ENCODE measurements at regions not wholly inside any gene's neighbourhood (a gene's known extent, or its start where the extent isn't known, plus 50 kb on each side); places are given as distances from the start of the nearest gene placed in this dataset.

DNA sequence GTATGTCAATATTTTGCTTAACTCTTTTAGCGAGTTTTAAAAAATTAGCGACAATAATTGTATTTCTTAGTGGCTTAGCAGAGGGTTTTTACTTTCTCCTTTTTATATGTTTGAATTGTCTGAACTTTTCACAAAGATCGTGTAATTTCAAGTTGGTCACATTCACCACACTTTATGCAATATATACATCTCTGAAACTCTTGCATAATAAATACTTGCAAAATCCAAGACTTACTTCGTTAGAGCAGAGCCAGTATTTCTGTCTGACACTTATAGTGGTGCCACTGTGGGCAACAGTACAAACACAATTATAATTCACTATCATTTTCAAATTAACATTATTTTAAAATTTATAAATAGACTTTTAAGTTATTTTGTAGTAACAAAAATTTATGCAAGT is 62.0 kb downstream of the SUCNR1 start:
- DNase-seq, result no peak

DNA sequence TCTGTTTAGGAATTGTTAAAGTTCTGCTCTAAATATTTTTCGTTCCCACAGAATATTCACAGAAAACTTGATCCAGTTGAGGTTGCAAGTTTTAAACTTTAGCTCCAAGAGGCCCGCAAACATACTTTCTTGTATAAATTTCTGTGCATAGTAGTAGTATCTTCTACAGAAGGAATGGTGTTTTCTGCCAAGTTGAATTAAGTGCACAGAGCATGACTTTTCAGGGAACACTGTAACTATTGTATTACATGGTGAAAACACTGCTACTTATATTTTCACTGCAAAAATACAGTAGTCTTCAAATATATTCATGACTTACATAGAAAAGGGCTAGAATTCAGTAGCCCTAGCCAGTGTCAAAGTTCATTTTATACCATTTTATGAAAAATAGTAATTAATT is 67.0 kb downstream of the SUCNR1 start:
- no peak for DNase-seq

DNA sequence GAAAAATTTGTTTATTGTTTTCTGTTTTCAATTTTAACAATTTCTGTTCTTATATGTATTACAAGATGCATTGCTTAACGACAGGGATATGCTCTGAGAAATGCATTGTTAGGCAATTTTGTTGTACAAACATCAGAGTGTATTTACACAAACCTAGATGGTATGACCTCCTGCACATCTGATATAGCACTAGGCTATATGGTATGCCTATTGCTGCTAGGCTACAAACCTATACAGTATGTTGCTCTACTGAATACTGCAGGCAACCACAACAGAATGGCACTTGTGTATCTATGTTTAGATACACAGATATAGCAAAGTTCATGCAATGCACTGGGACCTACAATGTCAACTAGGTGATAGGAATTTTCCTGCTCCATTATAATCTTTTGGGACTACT is 70.1 kb downstream of the SUCNR1 start:
- DNase-seq, result no peak

- no peak for DNase-seq
These were observed 70.9 kb downstream of the SUCNR1 start for GRCh38 chr3:151944356-151944755.

DNA sequence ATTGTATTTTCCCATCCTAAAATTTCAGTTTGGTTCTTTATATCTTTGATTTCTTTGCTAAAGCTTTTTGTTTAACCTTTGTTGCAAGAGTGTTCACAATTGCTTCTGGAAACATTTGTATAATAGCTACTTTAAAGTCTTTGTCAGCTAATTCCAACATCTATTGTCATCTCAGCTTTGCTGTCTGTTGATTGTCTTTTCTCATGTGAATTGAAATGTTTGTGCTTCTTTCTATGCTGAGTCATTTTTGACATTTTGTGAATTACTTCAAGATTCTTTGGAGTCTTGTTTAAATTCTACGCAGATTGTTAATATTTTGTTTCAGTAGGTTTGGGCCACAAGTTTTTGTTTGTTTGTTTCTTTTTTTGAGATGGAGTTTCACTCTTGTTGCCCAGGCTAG is 73.2 kb downstream of the SUCNR1 start:
- DNase-seq, result no peak

- DNase-seq, result no peak
These were observed 76.3 kb downstream of the SUCNR1 start for GRCh38 chr3:151949706-151950105.

DNA sequence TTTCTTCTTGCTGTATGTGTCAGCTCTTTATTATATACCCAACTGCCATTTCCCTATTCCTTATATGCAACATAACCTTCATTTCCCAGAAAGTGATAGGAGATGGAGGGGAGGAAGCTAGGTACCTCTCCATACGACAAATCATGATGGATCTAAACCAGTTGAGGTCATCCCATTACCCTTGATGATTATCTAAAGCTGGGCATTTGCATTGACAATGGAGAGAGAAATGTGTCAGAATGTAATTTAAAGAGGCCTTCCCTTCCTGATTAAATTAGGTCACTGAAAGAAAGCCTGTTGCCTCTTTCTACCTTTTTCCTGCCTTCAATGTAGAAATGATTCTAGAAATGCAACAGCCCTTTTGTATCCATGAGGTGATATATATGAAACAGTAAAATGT is 81.9 kb downstream of the SUCNR1 start:
- no peak for DNase-seq

DNA sequence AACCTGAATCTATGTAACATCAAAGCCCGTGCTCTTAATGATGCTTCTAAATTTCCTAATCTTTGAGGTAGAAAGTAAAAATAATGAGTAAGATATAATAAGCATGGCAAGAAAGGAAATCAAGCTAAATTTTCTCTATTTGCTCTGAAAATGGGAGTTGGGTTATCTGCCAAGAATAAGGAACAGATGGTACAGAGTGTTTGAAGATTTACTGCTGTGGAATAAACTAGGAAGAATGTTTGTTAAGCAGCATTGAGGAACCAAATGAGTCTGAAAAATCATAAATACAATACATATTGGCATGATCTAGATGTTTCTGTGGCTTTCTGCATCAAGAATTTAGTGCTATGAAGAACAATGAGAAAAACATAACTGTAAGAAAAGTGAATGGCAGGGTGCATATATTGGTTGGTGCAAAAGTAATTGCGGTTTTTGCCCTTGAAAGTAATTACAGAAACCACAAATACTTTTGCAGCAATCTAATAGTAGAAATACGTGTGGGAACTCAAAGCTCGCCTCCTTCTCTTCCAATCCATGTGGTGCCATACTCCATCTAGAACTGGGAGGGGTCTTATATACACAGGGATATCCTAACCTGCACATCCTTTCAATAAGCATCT is 87.6 kb downstream of the SUCNR1 start:
- DNase-seq, result no peak

DNA sequence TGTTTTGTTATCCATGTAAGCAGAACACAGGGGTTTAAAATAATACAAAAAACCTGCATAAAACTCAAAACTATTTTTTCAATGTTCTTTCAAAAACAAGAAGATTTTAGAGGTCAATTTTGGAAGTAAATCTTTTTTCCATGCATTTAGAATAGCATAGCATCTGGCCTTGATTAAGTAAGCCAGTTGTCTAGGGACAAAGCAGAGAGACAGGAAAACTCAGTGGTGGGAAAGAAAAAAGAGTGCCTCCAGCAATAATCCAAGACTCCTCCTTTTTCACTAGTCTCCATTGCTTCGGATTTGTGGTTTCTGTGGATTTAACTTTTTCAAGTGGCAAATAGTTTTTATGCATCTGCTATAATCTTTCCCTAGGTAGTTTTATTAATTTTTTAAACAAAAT is 88.9 kb downstream of the SUCNR1 start:
- DNase-seq, result no peak

- no peak for DNase-seq
These were observed 89.5 kb downstream of the SUCNR1 start for GRCh38 chr3:151962912-151963311.

- no peak for DNase-seq
These were observed 91.3 kb downstream of the SUCNR1 start for GRCh38 chr3:151964743-151965142.

DNA sequence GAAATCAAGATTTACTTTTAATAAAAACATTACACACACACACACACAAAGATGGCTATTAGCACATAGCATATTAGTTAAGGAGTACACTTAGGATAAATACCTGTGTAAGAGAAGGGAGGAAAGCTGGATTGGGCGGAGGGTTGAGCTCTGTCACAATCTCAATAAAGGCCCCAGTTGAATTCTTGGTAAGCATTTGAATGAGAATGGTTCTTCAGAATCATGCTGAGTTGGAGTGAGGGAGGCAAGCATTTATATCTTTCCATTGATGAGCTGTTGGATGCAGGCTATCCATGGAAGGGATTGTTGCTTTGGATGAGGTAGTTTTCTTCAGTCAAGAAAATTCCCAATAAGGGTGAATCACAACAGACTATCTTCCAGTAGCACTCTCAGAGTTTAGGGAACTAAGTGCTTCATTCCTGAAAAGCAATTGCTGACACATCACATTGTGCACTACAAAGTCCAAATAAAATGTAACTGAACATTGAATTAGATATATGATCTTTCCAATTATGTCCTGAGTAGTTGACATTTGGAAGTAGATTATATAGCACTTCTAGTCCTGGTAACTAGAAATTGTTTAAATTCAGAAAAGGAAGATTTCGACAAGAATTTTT is 95.7 kb downstream of the SUCNR1 start:
- no peak for DNase-seq

GRCh38 chr3:151971814-151972579 is 98.6 kb downstream of the SUCNR1 start:
- DNase-seq, result peak; percentile 10

GRCh38 chr3:151974067-151974466 is 100.6 kb downstream of the SUCNR1 start:
- DNase-seq, result no peak

DNA sequence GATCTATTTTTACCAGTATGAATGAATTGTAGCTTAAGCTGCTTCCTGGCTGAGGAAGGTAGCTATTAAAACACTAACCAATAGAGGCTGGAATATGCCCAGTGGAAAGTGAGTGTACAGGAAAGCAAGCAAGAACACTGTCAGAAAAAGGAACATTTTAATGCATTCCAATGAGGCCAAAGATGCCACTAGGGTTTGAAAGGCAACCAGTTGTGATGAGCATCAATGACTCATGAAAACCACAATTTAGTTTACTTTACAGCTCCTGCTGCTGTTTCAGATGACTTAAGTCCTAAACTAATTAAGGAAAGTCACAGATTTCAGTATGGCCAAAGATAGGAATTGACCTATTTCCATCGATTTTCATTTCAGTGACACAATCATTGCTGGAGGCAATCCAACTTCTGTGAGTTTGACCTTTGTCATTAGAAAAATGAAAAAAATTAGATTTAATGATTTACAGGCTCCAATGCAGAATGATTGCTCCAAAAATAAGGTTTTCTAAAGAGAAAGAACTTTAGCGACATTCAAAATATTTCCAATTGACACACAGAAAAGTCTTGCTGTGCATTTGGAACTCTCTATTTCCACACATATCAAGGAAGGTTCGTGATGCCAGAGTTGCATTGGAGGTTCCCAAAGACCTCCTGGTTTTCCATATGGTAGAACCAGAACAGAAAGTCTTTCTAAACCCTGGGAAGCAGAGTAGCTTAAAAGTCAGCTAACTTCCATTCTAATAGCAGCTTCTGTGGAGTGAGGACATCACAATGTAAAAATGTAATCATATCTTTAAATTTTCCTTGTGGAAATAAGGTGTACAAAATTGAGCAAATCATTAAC is 103.0 kb downstream of the SUCNR1 start:
- no peak for DNase-seq

DNA sequence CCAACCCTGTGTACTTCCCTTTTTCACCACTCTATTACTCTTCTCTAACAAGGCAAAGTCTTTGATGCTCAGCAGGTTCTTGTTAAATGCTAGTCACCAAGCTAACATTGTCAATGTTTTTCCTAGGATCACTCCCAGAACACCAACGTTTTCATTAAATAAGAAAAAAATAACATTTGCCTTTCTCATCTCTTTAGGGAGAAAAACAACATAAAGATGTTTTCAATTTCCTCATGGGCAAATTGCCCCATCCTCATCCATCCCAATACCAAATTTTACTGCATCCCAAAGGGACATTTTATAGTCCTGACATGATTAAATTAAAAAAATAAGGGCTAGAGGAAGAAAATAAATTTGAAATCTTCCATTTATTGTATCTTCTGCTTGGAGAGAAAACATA is 106.5 kb downstream of the SUCNR1 start:
- no peak for DNase-seq

DNA sequence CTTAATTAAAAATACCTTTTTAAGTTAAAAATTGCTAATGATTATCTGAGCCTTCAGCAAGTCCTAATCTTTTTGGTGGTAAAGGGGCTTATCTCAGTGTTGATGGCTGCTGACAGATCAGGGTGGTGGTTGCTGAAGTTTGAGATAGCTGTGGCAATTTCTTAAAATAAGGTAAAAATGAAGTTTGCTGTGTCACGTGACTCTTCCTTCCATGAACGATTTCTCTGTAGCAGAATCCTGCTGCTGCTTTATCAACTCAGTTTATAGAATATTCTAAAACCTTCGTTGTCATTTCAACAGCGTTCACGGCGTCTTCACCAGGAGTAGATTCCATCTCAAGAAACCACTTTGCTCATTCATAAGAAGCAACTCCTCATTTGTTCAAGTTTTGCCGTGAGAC is 110.1 kb downstream of the SUCNR1 start:
- no peak for DNase-seq

GRCh38 chr3:151985787-151986430 is 112.5 kb downstream of the SUCNR1 start:
- no peak for DNase-seq

DNA sequence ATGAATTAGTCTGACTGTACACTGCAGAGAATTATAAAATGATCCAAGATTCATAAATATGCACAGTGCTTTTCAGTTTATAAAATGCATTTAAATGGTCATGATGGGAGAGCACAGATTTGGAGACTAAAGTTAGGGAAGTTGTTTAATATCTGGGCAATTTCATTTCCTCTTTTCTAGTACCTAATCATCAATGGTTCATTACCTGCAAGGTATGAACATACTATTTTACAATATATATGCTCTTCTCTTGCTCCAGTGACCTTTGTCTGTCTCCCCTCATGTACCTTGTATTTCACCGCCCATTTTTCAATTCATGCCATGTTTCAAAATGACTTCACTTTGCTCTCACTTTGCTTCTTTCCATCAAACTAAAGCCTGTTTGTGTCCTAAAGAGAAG is 114.5 kb downstream of the SUCNR1 start:
- DNase-seq, result no peak

DNA sequence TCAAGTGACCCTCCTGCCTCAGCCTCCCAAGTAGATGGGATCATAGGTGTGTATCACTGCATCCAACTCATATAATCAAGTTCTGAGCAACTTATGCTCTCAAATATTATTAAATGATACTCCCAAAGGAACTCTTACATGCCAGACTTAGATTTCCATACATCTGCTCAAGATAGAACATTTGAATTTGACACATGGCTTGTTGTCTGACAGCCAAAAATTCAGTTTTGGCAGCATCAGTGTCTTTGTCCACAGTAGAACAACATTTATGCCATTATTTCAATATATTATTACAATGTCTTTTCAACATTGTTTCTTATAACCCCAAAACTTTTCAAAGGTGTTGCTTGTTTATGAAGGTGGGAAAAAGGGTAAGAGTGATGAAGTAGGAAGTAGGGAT is 116.2 kb downstream of the SUCNR1 start:
- DNase-seq, result no peak

DNA sequence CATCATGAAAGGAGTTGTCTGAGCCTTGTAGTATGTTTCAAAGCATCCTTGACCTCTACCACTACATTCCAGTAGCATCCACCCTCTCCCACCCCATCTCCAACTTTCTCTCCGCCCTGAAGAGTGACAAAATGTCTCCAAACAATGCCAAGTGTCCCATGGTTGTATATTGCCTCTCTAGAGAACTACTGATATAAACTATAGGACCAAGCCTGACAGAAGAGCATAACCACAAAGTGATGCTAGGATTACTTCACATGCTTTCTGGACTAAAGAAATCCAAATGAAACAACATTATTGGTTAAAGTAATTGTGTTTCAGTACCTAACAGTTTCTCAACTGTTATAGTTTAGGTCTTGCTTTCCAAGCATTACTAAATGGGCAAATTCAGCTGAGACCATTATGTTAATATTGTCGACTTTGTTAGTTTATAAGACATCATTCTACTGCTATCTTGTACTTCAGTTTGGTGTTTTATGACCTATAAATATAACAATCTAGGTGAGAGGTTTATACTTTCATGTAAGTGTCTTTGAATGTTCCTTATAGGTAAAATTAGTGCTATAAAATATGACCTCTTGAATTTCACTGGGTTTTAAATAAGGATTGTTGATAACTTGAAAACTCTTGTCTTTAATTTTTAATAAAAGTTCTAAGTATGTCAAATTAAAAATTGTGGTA is 117.4 kb downstream of the SUCNR1 start:
- no peak for DNase-seq

DNA sequence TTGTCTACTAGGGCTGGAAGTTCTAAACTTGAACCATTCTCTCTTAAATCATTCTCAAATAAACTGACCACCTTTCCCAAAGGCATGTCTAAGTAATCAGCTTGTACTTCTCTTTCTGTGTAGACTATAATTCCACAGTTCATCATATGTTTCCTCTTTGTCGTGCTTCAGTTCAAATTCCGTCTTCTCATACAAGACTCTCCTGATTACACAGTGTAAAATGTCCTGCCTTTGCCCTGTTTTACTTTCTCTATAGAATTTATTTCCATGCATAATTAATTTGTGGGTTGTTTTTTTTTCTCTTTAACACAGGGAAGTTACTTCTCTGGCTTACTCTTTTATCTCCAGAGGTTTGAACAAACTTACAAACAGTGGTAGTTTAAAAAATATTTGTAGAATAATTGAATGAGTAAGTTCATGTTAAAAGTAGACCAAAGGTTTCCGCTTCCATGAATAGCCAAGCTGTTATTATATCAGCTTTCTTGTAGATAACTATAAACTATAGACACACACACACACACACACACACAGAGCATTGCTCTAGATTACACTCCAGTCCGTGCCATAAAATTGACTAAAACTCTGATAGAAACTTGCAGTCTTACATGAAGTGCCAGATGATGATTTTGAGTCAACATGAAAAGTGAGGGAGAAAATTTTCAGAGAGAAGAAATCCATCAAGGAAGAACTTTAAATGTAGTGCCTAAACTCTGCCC is 119.0 kb downstream of the SUCNR1 start:
- DNase-seq, result no peak
